NCI-H187 treated with DMSO at 0.1 percent for 48 hours (cell line): ENCODE measurements at regions not wholly inside any gene's neighbourhood (a gene's known extent, or its start where the extent isn't known, plus 50 kb on each side); places are given as distances from the start of the nearest gene placed in this dataset.
A peak's percentile ranks its signal among the peaks of the same experiment; 100 is the strongest.
"Not testable (repeated sequence)": the region's sequence is repeated elsewhere in the genome, so short reads cannot be mapped to it uniquely, and the experiment has no call there.

Source experiments
- DNase-seq: peaks from one replicate; lab custom pipeline; 2025; lab: John Stamatoyannopoulos, UW

DNA sequence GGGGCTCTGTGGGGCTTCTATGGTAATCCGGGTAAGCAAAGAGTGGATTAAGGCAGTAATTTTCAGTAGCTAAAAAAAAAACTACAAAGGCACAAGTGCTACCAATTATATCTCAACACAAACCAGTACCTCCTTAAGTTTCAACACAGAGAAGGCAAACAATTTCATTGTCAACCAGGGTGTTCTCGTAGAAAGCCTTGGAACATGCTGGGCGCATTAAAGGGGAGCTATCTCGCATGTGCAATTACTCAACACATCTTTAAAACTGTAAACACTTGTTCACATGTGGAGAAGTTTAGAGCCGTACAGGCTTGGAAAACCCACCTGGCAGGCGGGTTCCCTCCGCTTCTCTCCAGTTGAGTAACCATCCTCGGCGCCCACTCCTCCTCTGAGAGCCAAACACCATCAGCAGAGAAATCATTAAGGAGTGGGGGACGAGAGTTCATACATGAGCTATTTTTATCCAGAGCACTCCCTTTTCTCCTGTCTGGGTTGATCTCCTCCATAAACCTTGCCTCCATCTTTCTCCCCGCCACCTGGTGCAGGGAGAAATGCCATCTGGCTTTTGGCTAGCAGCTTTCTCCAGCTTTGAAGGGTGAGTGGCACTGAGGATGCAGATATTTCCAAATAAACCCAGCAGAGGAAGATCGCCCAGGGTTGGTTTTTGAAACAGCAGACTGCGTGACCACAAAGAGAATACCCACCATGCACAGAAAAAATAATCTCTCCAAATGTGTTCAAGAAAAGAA is 287.1 kb downstream of the WDR11 start:
- no peak for DNase-seq

DNA sequence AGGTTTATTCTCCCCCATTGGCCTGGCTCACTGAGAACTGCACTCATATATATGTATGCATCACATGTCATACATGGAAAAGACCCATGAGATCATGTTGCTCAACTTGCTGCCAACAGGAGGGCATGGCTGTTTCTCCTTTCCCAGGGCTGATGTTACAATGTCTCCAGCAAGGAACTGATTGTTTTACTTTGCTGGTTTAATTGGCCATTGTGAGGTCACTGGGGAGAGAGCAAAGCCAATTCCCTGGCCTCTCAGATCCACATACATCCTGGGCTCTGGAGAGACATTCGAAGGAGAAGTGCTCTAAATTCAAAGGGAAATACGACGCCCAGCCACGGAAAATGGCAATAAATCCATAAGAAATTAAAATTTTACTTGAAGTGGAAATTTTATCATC is 287.8 kb downstream of the WDR11 start:
- DNase-seq: no peak

DNA sequence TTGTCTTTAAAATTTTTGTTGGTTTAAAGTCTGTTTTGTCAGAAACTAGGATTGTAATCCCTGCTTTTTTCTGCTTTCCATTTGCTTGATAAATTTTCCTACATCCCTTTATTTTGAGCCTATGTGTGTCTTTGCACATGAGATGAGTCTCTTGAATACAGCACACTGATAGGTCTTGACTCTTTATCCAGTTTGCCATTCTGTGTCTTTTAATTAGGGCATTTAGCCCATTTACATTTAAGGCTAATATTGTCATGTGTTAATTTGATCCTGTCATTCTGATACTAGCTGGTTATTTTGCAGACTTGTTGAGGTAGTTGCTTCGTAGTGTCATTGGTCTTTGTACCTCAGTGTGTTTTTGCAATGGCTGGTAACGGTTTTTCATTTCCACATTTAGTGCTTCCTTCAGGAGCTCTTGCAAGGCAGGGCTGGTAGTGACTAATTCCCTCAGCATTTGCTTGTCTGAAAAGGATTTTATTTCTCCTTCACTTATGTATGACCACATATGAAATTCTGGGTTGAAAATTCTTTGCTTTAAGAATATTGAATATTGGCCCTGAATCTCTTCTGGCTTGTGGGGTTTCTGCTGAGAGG is 294.7 kb downstream of the WDR11 start:
- not testable (repeated sequence) for DNase-seq

DNA sequence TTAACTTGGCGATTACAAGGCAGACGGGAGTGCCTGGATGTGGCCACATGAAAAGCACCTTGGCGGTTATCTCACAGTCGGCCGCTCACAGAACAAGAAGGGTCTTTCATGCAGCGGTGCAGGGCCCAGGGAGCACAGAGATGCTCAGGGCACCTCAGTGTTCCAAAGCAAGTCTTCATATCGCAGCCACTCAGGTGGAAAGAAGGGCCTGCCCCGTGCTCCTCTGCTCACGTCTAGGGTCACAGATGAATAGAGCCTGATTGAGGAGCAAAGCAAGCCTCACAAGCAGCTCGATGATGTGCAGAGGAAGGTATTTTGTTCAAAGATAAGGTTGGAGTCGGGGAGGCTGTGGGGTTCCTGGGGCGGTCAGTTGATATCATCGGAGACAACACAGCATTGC is 297.8 kb downstream of the WDR11 start:
- DNase-seq: no peak

DNA sequence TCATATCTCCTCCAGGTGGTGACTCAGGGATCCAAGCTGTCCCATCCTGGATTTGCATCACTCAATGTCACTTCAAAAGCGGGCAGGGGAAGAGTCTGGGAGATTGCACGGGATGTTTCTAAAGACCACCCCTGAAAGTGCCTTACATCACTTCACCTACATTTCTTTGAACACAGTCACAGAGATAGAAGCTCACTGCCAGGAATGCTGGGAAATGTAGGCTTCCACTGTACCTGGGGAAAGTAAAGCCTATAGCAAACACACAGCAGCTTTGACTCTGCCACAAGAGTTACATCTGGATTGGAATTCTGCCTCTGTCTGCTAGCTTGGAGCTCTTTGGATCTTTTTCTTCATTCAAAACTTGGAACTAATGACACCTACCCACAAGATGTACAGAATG is 300.9 kb downstream of the WDR11 start:
- DNase-seq: no peak

DNA sequence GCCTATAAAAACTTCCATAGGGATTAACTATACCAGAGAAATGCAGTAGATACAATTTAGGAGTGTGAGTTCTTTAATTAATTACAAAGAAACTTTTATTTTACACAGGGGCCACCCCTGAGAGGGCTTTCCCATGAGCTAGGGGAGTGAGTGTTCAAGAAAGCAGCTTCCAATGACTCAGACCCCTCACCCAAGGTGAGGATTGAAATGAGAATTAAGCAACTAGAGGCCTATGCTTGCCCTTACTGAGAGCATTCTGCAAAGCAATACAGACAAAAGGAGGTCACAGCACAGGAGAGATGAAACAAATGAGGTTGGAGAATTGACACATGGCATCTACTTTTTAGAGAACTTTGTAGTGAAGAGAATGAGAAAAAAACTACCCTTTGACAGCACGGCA is 301.8 kb downstream of the WDR11 start:
- no peak for DNase-seq

DNA sequence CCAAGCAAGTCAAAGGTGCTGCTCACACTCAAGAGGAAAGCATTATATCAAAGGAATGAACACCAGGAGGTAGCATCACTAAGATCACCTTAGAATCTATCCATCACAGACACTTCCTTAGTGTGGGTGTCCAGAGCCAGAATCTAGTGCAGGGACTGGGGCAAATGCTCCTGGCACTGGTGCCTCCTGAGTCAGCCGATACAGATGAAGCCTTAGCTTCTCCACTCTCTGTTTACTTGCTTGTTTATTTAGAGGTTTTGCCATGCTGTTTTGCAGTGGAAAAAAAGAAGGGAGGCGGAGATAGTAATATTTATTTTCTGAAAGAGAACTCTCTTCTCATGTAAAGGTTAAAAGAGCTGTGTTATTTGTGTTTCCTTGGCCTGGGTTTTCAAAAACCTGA is 303.1 kb downstream of the WDR11 start:
- no peak for DNase-seq

DNA sequence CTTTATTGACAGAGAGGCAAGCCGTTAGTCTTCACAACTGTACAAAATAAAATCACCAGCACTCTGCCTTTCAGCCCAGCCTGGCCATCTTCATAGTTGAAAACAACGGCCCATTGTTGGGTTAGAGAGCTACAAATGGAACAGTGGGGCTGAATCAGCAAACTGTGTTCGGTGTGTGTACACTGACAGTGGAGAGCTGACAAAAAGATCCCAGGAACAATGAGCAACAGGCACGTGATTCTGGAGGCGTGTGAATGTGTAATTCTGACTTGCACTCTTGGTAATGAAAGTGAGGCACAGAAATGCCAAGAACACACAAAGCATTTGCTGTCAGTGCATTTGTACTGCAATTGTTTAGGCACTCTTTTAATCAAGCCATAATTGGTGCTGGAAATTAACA is 303.7 kb downstream of the WDR11 start:
- no peak for DNase-seq

DNA sequence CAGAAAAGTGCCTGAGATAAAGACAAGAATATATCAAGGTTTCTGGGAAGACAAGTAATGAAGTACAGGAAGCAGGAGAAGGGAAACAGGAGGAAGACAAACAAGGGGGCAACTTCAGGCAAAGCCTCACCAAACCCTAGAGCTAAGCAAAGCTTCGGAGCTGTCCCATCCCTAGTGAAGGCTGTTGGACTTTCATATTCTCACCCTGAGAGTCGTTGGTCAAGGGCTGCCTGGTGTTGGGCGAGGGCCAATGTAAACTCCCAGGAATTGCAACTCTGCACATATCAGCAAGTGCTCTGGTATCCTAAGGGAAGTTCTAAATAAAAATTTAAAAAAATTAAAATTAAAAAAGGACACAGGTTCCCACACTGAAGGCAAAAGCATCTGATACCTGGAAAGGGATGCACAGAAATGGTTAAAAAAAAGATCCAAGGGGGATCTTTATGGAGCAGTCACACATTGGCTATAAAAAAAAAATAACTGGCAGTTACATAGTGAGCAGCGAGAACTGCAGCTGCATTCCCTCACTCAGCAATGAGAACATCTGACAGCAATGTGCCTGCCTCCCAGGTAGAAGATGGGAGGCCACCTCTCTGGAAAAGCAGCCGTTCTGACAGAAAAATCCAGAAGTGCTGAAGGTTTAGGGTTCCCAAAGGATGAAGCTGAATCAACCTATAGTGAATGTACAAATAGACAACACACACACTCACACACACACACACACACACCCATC is 304.7 kb downstream of the WDR11 start:
- no peak for DNase-seq

DNA sequence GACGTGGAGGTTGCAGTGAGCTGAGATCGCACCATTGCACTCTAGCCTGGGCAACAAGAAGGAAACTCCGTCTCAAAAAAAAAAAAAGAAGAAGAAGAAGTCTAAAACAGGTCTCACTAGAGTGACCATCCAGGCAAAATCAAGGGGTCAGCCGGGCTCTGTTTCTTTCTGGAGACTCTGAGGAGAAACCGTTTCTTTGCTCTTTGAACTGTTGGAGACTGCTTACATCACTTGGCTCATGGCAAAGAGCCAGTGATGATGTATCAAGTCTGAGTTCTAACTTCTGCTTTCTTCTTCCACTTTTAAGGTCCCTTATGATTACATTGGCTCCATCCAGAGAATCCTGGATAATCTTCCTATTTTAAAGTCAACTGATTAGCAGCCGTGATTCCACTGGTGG is 306.8 kb downstream of the WDR11 start:
- DNase-seq: no peak

DNA sequence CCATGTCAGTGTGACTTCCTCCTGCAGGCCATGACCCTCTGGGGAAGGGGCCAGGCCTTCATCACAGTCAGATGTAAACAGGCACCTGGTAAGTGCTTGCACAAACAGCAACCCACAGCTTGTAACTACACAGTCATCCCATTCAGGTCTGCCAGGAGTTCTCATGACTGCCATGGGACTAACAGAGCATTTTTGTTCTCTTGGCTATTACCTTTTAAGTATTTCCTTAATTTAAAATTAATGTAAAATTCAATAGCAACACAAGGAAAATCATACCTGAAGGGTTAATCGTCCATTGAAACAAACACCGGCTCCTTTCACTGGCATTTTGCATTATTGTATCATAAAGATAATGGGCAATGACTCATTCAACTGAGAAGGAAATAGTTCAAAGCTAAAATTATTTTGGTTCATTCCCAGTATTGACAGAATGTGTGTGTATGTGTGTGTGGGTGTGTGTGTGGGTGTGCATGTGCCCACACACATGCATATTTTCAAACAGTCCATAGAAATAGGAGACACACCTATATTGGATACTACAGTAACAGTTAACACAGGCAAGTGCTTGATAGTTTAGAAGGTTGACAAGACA is 307.9 kb downstream of the WDR11 start:
- DNase-seq: no peak

DNA sequence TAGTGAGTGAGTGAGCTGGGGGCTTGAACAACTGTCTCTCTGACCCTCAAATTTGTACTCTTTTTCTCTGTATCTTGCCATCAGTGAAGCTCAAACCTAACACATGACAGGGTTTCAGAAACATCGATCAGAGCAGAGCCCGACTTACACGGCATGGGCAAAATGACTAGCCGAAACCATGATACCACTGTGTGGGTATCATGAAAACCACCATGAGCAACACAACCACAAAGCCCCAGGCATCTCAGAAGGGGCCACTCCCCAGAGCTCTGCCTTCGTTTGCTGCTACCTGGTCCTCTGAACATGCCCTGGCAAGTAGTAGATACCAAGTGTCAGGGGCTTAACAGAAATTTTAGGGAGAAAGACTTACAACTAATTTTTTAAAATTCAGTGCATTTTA is 308.5 kb downstream of the WDR11 start:
- DNase-seq: no peak

DNA sequence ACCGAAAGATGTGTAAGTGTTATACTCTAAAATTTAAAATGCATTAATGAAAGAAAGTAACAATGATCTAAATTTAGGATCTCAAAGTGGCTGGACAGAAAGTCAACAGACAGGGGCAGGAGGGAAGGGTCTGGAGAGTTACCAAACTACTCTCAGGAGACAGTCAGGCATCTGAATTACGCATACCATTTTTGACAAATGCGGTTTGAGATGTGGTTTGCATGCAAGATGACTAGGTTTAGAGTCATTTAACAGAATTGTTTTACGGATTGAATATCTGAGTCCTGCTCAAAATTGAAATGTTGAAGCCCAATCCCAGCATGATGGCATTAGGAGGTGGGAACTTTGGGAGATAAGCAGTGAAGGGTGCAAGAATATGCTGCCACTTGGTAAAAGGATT is 314.1 kb downstream of the WDR11 start:
- no peak for DNase-seq

DNA sequence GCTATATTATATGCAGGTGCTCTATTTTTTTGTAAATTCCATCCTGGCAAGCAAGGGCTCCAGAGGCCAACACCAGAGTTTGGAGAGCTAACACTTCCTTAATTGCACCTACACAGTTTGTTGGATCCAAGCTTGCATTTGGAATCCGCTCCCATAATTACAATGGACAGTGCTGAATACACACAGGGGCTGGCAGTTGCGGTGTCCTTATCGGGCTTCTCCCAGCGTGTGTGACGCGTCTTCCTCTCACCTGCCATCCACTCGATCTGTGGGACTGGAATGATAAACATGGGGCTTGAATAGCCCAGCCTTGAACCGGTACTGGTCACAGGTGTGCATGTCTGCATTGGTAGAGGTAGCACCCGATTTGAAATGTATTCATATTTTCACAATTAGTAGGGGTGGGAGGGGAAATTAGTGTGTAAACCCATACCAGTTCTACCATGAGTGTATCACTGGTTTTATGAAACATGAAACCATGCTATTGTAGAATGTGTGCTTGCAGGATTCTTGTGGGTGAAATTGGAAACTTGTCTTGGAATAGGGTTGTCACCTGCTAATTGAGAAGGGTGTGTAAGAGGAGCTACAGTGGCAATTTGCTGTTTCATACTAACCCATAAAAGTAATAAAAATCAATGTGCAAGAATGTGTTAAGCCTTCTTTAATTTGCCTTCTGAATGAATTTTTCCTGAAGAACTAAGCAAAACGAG is 316.5 kb downstream of the WDR11 start:
- no peak for DNase-seq

DNA sequence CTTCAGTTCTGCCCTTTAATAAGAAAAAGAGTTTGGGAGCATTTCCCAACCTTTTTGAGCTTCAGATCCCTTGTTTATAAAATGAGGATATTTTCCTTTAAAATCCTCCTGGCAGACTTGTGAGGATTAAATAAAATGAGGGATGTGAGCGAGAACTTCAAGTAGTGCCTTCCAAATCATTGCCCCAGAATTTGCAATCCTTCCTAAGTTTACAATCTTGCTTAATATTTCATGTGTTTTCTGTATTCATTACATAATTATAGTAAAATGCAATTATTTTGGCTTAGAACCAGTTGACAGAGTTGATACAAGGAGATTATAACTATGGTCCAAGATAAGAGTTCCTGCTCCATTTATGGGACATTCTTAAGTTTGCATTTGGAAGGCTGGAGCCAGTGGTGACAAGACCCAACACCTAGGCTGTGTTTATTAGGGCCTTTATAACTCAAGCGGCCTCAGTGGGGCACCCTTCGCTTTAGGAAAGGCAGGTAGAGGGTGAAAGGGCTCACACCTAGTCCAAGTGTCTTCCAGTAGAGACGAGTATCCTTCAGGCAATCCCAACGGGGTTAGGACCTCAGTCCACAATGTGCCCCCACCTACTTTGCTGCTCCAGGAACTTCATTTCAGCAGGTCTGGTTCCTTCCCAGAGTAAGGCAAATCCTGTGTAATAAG is 317.5 kb downstream of the WDR11 start:
- no peak for DNase-seq

DNA sequence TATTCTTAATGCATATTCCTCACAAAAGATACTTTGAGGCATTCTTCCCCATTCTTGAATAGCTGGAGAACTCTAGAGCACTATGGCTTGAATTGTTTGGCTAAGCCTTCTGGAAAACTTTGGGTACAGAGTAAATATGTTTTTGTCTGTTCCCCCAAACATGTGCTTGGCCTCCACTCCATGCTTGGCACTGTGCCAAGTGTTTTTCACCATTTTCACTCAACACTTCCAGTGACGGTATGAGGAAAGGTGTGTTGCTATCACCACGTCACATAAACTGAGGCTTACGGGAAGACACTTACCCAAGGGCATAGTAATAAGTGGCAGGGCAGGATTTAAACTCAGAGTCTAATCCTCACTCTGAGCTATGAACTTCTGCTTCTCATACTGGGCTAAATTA is 318.2 kb downstream of the WDR11 start:
- no peak for DNase-seq

DNA sequence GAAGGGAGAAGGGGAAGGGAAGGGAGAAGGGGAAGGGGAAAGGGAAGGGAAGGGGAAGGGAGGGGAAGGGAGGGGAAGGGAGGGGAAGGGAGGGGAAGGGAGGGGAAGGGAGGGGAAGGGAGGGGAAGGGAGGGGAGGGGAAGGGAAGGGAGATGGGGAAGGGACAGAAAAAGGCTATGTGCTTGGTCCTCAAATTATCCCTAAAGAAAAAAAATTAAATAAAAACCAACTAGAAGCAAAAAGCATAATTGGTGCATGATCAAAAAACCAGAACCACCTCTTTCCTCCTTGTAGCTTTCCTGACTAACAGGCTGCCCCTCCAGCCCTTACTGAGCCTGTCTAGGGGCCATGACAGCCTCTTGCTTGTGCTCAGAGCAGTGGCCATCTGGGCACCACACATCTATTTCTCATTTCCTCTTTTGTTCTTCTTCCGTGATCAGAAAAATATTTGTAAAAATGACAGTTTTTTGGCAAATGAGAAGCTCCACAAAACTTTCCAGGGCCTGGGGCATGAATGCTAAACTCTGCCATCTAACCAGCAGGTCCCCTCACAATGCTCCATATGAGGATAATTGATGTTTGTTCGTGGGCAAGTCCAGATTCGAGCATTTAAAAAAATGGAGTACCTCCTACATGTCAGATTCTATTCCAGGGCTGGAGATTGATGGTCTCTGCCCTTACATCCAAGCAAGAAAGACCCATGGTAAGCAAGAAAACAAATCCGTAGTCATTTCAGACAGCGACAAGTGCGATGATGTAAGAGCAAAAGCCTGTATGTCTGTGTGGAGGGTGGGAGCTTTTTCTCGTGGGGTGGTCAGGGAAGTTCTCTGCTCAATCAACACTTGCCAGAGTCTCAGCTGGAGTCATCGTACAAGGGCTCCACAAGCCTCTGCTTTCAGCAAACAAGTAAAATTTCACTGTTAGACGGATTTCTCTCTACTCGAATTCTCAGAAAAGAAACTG is 320.9 kb downstream of the WDR11 start:
- DNase-seq: no peak

DNA sequence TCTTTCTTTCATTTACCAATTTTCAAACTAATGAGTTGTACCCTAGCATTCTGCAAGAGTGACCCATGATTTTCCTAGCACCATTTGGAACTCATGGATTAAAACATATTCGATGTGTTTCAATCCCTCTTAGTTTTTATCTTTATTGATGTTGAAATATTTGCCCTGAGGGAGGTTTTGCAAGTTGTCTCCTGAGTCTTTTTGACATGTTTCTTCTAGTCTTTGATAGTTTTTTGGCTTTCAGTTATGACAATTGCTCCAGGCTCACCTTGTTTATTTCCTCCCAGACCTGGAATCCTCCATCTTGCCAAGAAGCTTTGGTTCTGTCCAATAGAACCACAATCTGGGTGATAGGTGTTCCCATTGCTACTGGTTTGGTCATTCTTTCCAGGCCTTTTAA is 327.8 kb downstream of the WDR11 start:
- DNase-seq: no peak

DNA sequence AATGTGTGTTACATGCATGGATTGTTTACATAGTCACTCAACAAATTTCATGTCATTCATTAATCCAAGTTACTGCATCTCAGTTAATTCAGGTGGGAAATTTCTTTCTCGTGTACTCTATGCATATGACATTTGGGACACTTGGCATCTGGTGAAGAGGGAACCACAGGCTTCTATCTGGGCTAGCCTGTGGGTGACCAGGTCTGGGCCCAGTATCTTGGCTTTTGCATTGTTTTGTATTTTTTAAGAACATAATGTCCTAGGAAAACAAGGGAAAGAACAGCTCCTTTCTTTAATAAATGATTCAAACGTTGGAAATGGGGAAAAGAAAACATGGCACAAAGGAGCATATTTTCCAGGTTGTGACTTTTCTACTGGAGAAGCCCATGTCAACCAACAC is 331.1 kb downstream of the WDR11 start:
- no peak for DNase-seq

DNA sequence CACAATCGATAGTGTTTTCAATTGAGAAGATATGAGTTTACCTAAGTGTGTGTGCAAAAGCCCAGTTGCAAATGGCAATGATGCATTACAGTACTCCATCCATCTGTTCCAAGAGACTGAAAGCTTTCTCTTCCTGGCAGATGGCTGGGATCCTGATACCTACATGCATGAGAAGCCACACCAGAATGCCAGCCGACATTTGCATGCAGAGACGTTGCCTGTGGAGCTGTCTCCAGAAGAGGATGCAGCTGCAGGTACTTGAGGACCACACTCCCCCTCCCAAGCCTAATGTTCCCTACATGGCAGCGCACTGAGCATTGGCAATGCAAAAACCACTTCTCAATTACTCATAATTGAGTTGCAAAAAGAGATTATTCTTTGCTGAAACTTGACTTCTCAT is 332.1 kb downstream of the WDR11 start:
- DNase-seq: peak; percentile 89

DNA sequence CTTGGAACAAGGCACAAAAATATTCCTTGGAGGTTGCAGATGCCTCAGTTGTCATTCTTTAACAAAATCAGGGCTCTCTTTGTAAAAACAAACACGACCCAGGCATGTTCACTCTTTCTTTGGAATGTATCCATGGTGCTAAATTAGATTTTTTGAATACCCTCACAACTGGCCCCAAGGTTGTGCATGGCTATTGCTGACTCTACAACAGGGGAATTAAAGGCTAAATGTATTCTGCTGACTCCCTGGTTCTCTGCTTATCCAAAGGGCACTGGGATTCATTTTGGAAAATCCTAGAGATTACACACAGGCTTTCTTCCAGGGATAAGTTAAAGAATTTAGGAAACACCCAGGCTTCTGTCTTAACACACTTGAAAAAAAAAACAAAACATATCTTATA is 332.5 kb downstream of the WDR11 start:
- no peak for DNase-seq
